Hindlimb muscle (tissue), 1 donor: ENCODE measurements at regions not wholly inside any gene's neighbourhood (a gene's known extent, or its start where the extent isn't known, plus 50 kb on each side); places are given as distances from the start of the nearest gene placed in this dataset.

Experiments used
- DNase-seq: peaks from one replicate; pipeline ENCODE4 v3.0.0-alpha.2; 2013

DNA sequence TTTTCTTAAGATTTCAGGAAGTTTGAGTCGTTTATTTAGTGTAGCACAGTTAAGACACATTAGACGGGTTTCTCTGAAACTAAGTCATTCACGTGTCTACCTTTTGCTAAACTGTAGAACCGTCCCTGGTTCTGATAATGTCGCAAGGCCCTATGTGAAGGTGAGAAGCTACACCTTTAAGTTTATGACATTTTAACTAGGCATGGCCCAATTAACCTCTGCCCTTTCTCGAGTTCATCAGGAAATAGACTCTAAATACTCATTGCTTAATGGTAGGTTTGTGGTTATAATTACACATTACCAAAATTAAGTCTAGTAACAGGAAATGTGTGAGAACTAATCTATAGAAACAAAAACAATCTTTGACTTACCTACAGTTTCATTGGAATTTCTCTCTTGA, 126.6 kb upstream of the FZD8 start:
- DNase-seq = no peak

DNA sequence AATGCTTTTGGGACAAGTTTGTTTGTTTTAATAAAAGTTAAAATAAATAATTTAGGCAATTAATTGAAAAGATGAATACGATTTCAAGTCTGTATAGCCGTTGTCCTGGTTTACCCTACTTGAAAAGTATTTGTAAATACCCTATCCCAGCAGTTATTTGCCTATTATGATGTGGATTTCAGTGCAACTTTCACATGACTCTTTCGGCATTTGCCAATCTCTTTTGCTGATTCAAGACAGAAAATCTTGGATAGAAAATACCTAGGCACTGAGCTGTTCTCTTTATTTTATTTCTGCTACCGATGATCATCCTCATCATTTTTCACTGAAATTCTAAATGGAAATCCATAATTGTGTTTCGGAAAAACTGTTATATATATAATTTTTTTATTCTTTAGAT, 125.9 kb upstream of the FZD8 start:
- DNase-seq = no peak

DNA sequence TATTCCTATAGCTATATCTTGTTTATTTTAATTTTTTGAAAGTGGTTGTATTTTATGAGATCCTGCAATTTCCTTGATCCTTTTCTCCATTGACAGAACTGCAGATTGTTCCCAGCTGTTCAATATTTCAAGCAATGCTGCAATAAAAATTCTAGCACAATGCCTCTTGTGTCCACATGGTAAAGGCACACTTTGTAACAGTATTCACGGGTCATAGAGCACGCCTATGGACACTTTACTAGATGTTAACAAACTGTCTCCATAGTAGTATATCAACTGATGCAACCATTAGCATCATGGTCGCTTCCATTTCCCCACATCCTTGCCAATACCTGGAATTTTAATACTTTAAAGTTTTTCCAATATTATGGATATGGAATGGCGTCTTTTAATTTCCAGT, 123.9 kb upstream of the FZD8 start:
- no peak for DNase-seq

DNA sequence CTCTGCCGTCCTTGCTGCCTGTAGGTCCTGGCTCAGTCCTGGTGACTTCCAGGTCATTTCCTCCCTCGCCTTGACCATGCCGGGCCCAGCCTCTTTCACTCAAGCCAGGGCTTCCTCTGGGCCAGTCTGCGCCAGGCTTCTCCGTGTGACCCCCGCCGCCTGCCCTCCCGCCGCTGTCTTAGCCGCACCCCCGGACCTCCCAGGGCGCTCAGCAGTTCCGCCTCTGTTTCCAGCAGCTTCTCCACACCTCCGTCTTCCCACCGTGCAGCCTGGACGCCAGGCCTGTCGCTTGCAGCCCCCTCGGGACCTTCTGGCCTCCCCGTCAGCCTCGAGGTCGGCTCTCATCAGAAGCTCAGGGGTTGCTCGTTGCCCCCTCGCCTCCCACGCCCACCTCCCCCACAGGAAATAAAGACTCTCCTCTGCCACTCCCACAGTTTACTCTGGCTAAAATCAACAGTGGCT, 123.0 kb upstream of the FZD8 start:
- no peak for DNase-seq

DNA sequence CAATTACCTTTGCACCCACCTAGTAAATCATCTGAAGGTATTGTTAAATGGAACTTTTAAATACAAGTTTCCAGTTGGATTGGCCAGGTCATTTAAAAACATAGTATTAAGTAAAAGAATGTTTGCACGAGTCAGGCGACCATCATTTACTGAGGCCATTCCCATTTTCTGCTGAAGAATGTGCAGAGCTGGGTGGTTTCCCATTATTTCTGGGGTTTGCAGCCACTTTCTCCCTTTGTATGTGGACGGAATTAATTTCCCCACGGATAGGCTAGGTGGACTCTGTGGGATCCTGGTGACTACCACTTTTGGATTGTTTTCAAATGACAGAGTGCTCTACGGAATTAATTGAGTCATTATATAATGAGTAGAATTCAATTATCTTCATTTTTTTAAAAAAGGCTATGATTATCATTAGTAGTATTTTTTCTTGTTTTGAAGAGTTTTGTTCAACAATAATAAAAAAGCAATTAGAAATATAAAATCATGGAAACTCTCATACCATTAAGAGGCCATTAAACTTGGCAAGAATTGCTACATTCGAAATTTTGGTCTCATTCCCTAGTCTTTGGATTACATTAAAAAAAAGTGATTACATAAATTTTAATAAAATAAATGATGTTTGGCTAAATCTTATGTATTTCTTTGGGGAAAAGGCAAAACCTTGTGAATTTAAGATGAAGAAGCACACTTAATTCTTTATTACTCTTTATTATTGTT, 120.4 kb upstream of the FZD8 start:
- DNase-seq = no peak

DNA sequence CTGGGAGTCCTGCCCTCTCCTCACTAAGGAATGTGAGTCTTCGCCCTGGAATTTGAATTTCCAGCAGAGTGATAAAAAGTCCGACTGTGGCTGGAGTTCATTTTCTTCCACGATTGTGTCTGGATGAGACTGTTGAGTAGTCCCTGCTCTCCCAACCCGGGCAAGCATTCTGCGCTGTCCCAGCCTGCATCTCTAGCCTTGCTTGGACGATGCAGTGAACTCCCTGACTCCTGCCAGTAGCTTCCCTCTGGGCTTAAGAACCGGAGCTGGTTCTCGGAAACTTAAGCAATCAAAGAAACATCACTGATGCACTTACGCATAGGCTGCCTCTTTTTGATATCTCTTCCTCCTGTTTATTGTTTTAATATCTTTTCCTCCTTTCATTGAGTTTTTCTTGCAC, 116.0 kb upstream of the FZD8 start:
- DNase-seq = peak; percentile 83

DNA sequence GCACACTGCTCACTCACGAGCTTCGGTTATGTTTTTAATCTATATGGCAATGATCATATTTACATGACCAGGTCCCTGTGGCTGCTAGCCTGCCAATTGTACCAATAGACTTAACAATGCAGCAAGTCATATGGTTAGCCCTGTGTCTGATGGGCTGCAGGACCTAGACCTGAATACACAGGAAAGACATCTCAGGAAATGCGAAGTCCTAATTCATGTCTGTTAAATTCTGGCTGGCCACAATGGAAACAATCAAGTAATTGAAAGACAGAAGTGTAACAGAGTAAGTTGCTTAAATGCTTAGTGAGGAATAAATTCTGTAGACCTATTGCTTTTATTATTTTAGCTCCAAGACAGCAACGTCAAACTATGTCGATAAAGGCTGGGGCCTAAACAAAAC, 112.4 kb upstream of the FZD8 start:
- DNase-seq = no peak

GRCh38 chr10:35752469-35753461, 110.7 kb upstream of the FZD8 start:
- no peak for DNase-seq

GRCh38 chr10:35751347-35751746, 109.3 kb upstream of the FZD8 start:
- no peak for DNase-seq

DNA sequence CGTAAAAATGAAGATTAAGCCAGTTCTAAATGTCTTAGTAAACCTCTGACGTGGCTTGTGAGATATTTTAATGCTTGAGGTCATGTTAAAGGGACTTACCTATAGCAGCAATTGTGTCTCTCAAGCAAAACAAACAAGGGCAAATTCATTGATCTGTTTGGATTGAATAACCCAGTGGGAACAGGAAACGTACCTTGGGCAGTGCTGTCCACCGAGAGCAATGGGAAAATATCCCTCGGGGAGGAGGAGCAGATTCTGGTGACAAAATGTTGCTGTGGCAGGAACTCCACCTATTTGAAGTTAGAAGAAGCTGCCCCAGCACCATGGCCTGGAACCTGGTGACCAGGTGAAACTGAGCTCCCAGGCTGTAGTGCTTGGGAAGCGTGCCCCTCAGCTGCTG, 107.1 kb upstream of the FZD8 start:
- no peak for DNase-seq

DNA sequence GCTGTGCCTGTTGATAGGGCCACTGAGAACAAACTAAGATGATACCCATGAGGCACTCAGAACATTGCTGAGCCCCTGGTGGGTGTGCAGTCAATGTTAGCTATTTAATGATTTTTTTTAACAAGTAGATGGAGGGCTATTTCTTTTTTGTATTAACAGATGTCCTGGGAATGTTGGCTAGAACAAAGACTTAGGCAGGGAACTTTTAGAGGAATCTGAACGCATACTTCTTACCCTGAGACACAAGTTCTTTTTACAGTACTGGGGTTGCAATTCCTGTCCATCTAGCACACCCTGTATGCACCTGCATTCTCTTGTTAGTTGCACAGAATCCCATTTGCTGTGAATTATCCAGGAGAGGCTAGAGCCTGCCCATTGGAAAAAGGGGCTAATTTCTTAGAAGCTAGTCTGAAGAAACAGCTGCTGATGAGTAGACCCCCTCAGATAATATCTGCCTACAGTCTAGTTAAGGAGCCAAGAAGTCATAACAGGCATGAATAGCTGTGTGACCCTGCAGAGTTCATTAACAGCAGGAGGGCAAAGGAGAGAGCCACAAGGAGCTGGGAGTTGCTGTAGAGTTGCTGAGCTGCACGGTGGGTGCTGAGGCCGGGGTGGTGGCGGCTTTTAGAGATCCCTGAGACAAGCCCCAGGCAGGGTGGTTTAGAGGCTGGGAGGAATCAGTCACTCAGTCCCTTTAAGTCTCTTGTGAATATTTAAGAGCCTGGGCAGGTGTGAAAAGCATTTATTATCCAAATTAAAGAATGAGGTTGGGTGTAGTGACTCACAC, 103.7 kb upstream of the FZD8 start:
- no peak for DNase-seq

DNA sequence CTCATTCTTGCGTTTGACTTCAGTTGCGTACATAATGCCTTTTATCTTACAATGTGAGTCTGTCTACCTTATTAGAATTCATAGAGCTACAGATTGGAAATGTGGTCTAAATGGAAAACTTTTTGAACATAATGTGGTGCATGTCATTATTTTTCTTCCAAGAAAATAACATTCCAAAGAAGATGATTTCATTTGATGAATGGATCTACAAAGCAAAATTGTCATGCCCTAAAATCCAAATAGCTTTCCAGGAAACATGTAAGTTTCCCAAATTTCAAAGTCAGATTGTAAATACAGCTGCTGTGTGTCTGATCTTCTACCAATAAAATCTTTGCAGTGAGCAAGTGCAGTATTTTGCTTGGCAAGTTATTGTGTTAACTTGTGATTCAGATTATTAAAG, 101.8 kb upstream of the FZD8 start:
- peak; percentile 65 for DNase-seq

DNA sequence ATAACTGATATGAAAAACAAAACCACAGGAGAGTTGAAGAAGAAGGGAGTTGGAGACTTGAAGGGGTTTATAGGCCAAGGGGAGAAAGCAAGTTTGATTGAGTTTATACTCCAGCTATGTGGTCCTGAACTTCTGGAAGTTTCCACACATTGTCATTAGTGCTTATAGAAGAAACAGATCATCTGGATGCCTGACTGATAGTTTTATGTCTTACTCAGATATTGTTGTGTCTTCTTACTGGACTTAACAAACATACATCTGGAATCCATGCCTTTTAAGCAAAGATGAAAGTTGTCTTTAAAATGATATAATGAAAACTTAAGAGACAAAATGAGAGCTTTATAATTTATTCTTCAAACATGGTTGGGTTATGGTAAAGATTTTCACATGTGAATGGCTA, 101.3 kb upstream of the FZD8 start:
- DNase-seq = no peak

DNA sequence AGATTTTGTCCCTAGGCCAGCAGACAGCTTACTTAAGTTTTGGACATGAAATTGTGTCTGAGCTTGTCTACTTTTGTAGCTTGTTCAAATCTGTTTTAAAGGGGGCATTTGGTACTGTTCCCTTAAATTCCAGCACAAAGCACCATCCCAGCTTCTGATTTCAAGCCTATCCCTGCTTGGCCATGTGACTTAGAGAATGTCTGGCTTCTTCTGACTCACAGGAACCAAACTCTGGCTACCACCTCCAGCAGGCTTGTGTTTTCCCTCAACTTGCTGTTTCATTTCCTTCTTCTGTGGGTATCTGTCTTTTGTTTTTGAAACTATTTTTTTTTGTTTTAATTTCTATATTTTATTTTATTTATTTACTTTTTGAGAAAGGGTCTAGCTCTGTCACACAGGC, 97.9 kb upstream of the FZD8 start:
- DNase-seq = no peak

DNA sequence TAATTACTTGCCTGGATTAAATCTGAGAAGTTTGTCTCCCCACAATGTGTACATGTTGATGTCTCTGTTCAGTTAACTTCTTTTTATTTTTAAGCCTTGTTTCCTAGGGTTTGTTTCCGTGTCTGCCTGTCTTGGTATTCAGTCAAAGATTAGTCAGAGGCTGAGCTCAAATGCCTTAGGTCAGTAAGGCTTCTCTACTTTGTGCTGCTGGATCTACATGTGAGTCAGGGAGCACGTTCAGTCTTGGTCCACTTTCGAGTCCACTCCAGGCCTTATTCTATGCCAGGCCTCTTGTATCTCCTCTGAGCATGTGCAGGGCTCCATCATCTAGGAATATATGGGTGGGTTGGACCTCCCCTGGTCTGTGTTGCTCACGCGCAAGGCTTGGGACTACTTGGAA, 93.3 kb upstream of the FZD8 start:
- DNase-seq = no peak

- no peak for DNase-seq
Measured at GRCh38 chr10:35731828-35732227, 89.7 kb upstream of the FZD8 start.

- DNase-seq = no peak
Measured at GRCh38 chr10:35728341-35728740, 86.2 kb upstream of the FZD8 start.

- no peak for DNase-seq
Measured at GRCh38 chr10:35726846-35727245, 84.8 kb upstream of the FZD8 start.

- DNase-seq = no peak
Measured at GRCh38 chr10:35723992-35724391, 81.9 kb upstream of the FZD8 start.

GRCh38 chr10:35723059-35723458, 81.0 kb upstream of the FZD8 start:
- no peak for DNase-seq

GRCh38 chr10:35722636-35723035, 80.5 kb upstream of the FZD8 start:
- no peak for DNase-seq

- DNase-seq = no peak
Measured at GRCh38 chr10:35722226-35722625, 80.1 kb upstream of the FZD8 start.

DNA sequence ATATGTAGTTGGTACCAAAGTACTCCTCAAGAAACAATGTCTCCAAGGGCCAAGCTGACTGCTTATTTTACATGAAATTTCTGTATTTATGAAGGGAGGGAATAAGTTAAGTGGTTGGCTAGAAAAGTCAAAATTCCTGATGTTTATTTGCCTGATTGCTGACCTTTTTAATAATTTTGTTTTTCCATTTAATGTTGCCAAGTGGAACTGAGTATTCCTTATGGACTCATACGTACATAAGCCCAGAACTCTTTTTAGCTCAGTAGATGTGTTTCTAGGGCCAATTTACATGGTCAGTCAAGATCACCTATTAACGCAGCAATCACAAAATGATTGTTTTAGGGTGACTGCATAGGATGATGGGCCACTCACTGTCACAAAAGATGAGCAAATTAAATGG, 78.3 kb upstream of the FZD8 start:
- DNase-seq = peak; percentile 75
